ENCODE measurements at regions not wholly inside any gene's neighbourhood (a gene's known extent, or its start where the extent isn't known, plus 50 kb on each side); places are given as distances from the start of the nearest gene placed in this dataset.

GRCh38 chr12:91937009-91937408 lies 208.6 kb downstream of the BTG1 start:
- no peak for DNase-seq (ENCODE audit: low read depth)
- no peak for TF ChIP-seq CTCF (conservative IDR thresholded peaks at IDR 0.05; ENCODE audit: low read depth, low read length)
- no peak overlapping the region for H3K4me3 ChIP-seq (ENCODE audit: low read depth, low read length)

- no peak for DNase-seq (ENCODE audit: low read depth)
- no peak for TF ChIP-seq CTCF (conservative IDR thresholded peaks at IDR 0.05; ENCODE audit: low read depth, low read length)
- H3K4me3 ChIP-seq (ENCODE audit: low read depth, low read length): no peak overlapping the region
These were observed 210.3 kb downstream of the BTG1 start for GRCh38 chr12:91935296-91935695.

- no peak overlapping the region for H3K4me3 ChIP-seq (ENCODE audit: low read depth, low read length)
- TF ChIP-seq CTCF (conservative IDR thresholded peaks at IDR 0.05; ENCODE audit: low read depth, low read length): no peak
- DNase-seq (ENCODE audit: low read depth): no peak
These were observed 214.5 kb downstream of the BTG1 start for GRCh38 chr12:91931111-91931510.

GRCh38 chr12:91928501-91928900 lies 217.1 kb downstream of the BTG1 start:
- DNase-seq (ENCODE audit: low read depth): no peak
- H3K4me3 ChIP-seq (ENCODE audit: low read depth, low read length): no peak overlapping the region
- no peak for TF ChIP-seq CTCF (conservative IDR thresholded peaks at IDR 0.05; ENCODE audit: low read depth, low read length)

GRCh38 chr12:91926848-91927247 lies 218.8 kb downstream of the BTG1 start:
- H3K4me3 ChIP-seq (ENCODE audit: low read depth, low read length): no peak overlapping the region
- TF ChIP-seq CTCF (conservative IDR thresholded peaks at IDR 0.05; ENCODE audit: low read depth, low read length): no peak
- peak; percentile 67 for DNase-seq (ENCODE audit: low read depth)

GRCh38 chr12:91924827-91925226 lies 220.8 kb downstream of the BTG1 start:
- H3K4me3 ChIP-seq (ENCODE audit: low read depth, low read length): no peak overlapping the region
- no peak for DNase-seq (ENCODE audit: low read depth)
- no peak for TF ChIP-seq CTCF (conservative IDR thresholded peaks at IDR 0.05; ENCODE audit: low read depth, low read length)

GRCh38 chr12:91923864-91924263 lies 221.8 kb downstream of the BTG1 start:
- TF ChIP-seq CTCF (conservative IDR thresholded peaks at IDR 0.05; ENCODE audit: low read depth, low read length): no peak
- DNase-seq (ENCODE audit: low read depth): no peak
- H3K4me3 ChIP-seq (ENCODE audit: low read depth, low read length): no peak overlapping the region

Data from choroid plexus epithelial cell (primary cell).